LoVo (cell line): ENCODE measurements at regions not wholly inside any gene's neighbourhood (a gene's known extent, or its start where the extent isn't known, plus 50 kb on each side); places are given as distances from the start of the nearest gene placed in this dataset.
"Not testable (repeated sequence)": the region's sequence is repeated elsewhere in the genome, so short reads cannot be mapped to it uniquely, and the experiment has no call there.

Experiments
- DNase-seq: peaks from one replicate; pipeline ENCODE4 v3.0.0-alpha.2; 2016; ENCODE audit warnings: low spot score

GRCh38 chr13:50646070-50646469 lies 197.4 kb downstream of the DLEU7 start:
- no peak for DNase-seq

- no peak for DNase-seq
Observed at GRCh38 chr13:50649211-50649610, 194.3 kb downstream of the DLEU7 start.

GRCh38 chr13:50650592-50651504 lies 192.6 kb downstream of the DLEU7 start:
- no peak for DNase-seq

GRCh38 chr13:50651922-50652321 lies 191.6 kb downstream of the DLEU7 start:
- no peak for DNase-seq

- DNase-seq: no peak
Observed at GRCh38 chr13:50654331-50654730, 189.2 kb downstream of the DLEU7 start.

GRCh38 chr13:50661881-50662280 lies 181.6 kb downstream of the DLEU7 start:
- DNase-seq: not testable (repeated sequence)

- DNase-seq: no peak
Observed at GRCh38 chr13:50664951-50665350, 178.5 kb downstream of the DLEU7 start.

GRCh38 chr13:50668049-50668448 lies 175.4 kb downstream of the DLEU7 start:
- no peak for DNase-seq

- DNase-seq: no peak
Observed at GRCh38 chr13:50668691-50669271, 174.7 kb downstream of the DLEU7 start.

- DNase-seq: no peak
Observed at GRCh38 chr13:50670272-50670671, 173.2 kb downstream of the DLEU7 start.

GRCh38 chr13:50670847-50671496 lies 172.5 kb downstream of the DLEU7 start:
- DNase-seq: no peak

GRCh38 chr13:50671497-50671850 lies 172.0 kb downstream of the DLEU7 start:
- DNase-seq: peak; percentile 8

- peak; percentile 11 for DNase-seq
Observed at GRCh38 chr13:50672025-50672424, 171.5 kb downstream of the DLEU7 start.

- DNase-seq: no peak
Observed at GRCh38 chr13:50675651-50676050, 167.8 kb downstream of the DLEU7 start.

GRCh38 chr13:50676602-50677001 lies 166.9 kb downstream of the DLEU7 start:
- peak; percentile 20 for DNase-seq

GRCh38 chr13:50677258-50677657 lies 166.2 kb downstream of the DLEU7 start:
- DNase-seq: no peak

- no peak for DNase-seq
Observed at GRCh38 chr13:50677687-50678463, 165.6 kb downstream of the DLEU7 start.

- peak; percentile 30 for DNase-seq
Observed at GRCh38 chr13:50678464-50679162, 164.9 kb downstream of the DLEU7 start.

- DNase-seq: no peak
Observed at GRCh38 chr13:50679321-50679720, 164.2 kb downstream of the DLEU7 start.

- no peak for DNase-seq
Observed at GRCh38 chr13:50682002-50682401, 161.5 kb downstream of the DLEU7 start.

GRCh38 chr13:50682966-50683365 lies 160.5 kb downstream of the DLEU7 start:
- DNase-seq: no peak

GRCh38 chr13:50684366-50684765 lies 159.1 kb downstream of the DLEU7 start:
- no peak for DNase-seq
